GM12892 (cell line): ENCODE measurements at regions not wholly inside any gene's neighbourhood (a gene's known extent, or its start where the extent isn't known, plus 50 kb on each side); places are given as distances from the start of the nearest gene placed in this dataset.

ENCODE experiments used
- DNase-seq: peaks from one replicate; pipeline ENCODE4 v3.0.0; 2011; ENCODE audit not compliant: insufficient read length
- FAIRE-seq: peaks from 2 replicates; lab custom pipeline; 2011; peaks lifted over from hg19 to GRCh38; lab: Jason Lieb, UNC
- POLR2A ChIP-seq: IDR thresholded peaks from 2 replicates; pipeline ENCODE4 v1.6.1; 2011; ENCODE audit warnings: low read depth, low read length, control low read depth
- POLR2AphosphoS5 ChIP-seq: IDR thresholded peaks from 2 replicates; pipeline ENCODE4 v1.6.1; 2011; ENCODE audit warnings: low read depth, low read length, control low read depth
- TAF1 ChIP-seq: IDR thresholded peaks from 2 replicates; pipeline ENCODE4 v1.6.1; 2011; ENCODE audit warnings: low read depth, mild to moderate bottlenecking, control low read depth, low read length, borderline replicate concordance

DNA sequence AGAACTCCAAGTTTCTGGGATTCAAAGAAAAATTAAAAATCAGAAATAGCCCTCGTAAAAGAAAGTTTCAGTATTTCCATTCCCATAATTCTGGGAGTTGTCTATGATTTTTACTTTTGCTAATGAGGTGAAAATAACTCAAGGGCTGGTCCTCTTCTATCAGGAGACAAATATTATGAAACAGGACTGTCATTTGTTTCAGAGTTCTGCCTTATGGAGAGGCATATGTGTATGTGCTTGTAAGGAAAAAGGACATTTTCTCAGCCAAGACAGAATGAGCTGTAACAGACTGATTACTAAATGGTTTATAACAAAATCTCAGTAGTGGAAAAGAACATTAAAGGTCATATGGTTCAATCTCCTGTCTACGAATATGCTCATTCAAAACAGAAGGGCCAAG is 59.0 kb upstream of the TAB3 start:
- DNase-seq (no peak), FAIRE-seq (no peak)
- no peak for TF ChIP-seq POLR2A
- no peak for TF ChIP-seq POLR2AphosphoS5
- TF ChIP-seq TAF1, result no peak

GRCh38 chrX:30943984-30944383 is 54.9 kb upstream of the TAB3 start:
- FAIRE-seq (no peak), DNase-seq (no peak)

GRCh38 chrX:30941898-30942297 is 52.8 kb upstream of the TAB3 start:
- no peak for FAIRE-seq
- TF ChIP-seq POLR2AphosphoS5 (no peak), POLR2A (no peak), TAF1 (no peak)
- DNase-seq, result no peak

More at GRCh38 chrX:30943984-30944383, 54.9 kb upstream of the TAB3 start:
- TF ChIP-seq POLR2A, result no peak
- TF ChIP-seq TAF1, result no peak
- no peak for TF ChIP-seq POLR2AphosphoS5

DNA sequence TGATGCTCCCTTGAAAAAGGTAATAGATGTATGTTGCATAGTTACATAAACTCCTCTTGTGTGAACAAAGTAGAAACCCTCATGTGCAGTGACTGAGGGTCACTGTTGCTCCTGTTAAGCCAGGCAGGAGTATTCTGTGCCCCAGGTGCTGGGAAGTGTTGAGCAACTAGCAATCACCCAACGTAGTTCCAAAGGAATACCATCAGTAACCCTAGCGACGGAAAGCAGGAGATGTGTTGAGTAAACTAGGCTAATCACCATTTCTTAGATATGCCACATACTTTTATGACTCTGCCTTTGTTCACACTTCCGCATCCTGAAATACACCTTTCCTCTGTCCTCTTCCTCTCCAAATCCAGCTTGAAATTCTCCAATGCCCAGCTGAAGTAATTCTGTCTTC is 50.9 kb upstream of the TAB3 start:
- TF ChIP-seq TAF1 (no peak), POLR2AphosphoS5 (no peak), POLR2A (no peak)
- DNase-seq (no peak), FAIRE-seq (no peak)
